GM12878 (cell line): ENCODE measurements at regions not wholly inside any gene's neighbourhood (a gene's known extent, or its start where the extent isn't known, plus 50 kb on each side); places are given as distances from the start of the nearest gene placed in this dataset.

ENCODE experiments used
- ATAC-seq: fragments of 200-7000 bp; cut with Tn5 transposase; 3 replicates; pipeline ENCODE4 v1.9.1; 2020; ENCODE audit warnings: mild to moderate bottlenecking, moderate library complexity
- BruUV-seq: library from RNA; stranded (reverse); fragments of 400-500 nt; replicated peaks from 2 replicates; lab custom pipeline; 2021; lab: Mats Ljungman, UMichigan
- CTCF ChIA-PET: fragments of 300-600 bp; sonication (Branson Sonifier 250); formaldehyde crosslinking; extraction: SDS; loops from one replicate; lab custom pipeline; 2021; ENCODE audit warnings: inconsistent platforms; lab: Yijun Ruan, JAX
- POLR2A ChIA-PET: fragments of 350-600 bp; formaldehyde crosslinking; extraction: SDS; loops from one replicate; lab custom pipeline; 2021; ENCODE audit warnings: inconsistent platforms; lab: Charles Lee
- RAD21 ChIA-PET: fragments of 300-600 bp; sonication (Branson Sonifier 250); formaldehyde crosslinking; loops from one replicate; lab custom pipeline; 2023; ENCODE audit warnings: antibody characterized with exemption; ENCODE audit not compliant: unreplicated experiment; lab: Charles Lee
- SMC1A ChIA-PET: fragments of 300-600 bp; sonication (Branson Sonifier 250); formaldehyde crosslinking; loops from one replicate; lab custom pipeline; 2023; ENCODE audit not compliant: unreplicated experiment, uncharacterized antibody; lab: Charles Lee
- DNase-seq: peaks from one replicate; pipeline ENCODE4 v3.0.0-alpha.2; 2011; ENCODE audit warnings: low read depth, low spot score
- FAIRE-seq: peaks from 3 replicates; lab custom pipeline; 2011; peaks lifted over from hg19 to GRCh38; lab: Jason Lieb, UNC
- H2AFZ ChIP-seq: 2 replicates; pipeline ENCODE4 v1.6.0; 2011; ENCODE audit warnings: low read depth, low read length, control low read depth; ENCODE audit not compliant: control insufficient read depth
- H3K27ac ChIP-seq: 2 replicates; pipeline ENCODE4 v1.5.1; 2011; ENCODE audit warnings: control low read depth; ENCODE audit not compliant: control insufficient read depth, insufficient read depth
- H3K27me3 ChIP-seq, 2 experiments: replicated peaks in 1 of 2; 2 replicates each; pipeline versions ENCODE4 v1.6.0 to v1.6.1; 2011; ENCODE audit warnings: low read length in 1 of 2; ENCODE audit not compliant: control insufficient read depth in 2 of 2, insufficient read depth in 2 of 2
- H3K36me3 ChIP-seq, 2 experiments: 2 replicates each; pipeline ENCODE4 v1.5.1; 2011; ENCODE audit warnings: low read length in 1 of 2; ENCODE audit not compliant: control insufficient read depth in 2 of 2, insufficient read depth in 2 of 2
- H3K4me1 ChIP-seq: 2 replicates; pipeline ENCODE4 v1.6.1; 2011; ENCODE audit warnings: mild to moderate bottlenecking, low read length, moderate library complexity, mixed read lengths; ENCODE audit not compliant: control insufficient read depth, insufficient read depth
- H3K4me2 ChIP-seq: 2 replicates; pipeline ENCODE4 v1.6.0; 2011; ENCODE audit warnings: control low read depth; ENCODE audit not compliant: control insufficient read depth, insufficient read depth
- H3K4me3 ChIP-seq: fragments of 200-600 bp; sonication (generic); 2 replicates; pipeline ENCODE4 v1.5.1; 2016
- H3K79me2 ChIP-seq: 2 replicates; pipeline ENCODE4 v1.6.0; 2011; ENCODE audit warnings: low read length; ENCODE audit not compliant: control insufficient read depth, insufficient read depth
- H3K9ac ChIP-seq: 2 replicates; pipeline ENCODE4 v1.8.0; 2011; ENCODE audit warnings: low read length, control low read depth, mixed read lengths; ENCODE audit not compliant: control insufficient read depth, insufficient read depth
- H3K9me3 ChIP-seq: replicated peaks from 3 replicates; pipeline ENCODE4 v1.5.1; 2011; ENCODE audit warnings: mild to moderate bottlenecking, low read length; ENCODE audit not compliant: control insufficient read depth, insufficient read depth
- H4K20me1 ChIP-seq: 2 replicates; pipeline ENCODE4 v1.6.0; 2011; ENCODE audit not compliant: control insufficient read depth, insufficient read depth
- EZH2 ChIP-seq: IDR thresholded peaks from 2 replicates; pipeline ENCODE4 v1.6.1; 2012; ENCODE audit warnings: low read depth, mild to moderate bottlenecking, control low read depth, inconsistent platforms, low read length, borderline replicate concordance; ENCODE audit not compliant: control insufficient read depth
- NBN ChIP-seq: fragments of 450-650 bp; IDR thresholded peaks from 2 replicates; pipeline ENCODE4 v1.6.1; 2016
- NFIC ChIP-seq: IDR thresholded peaks from 2 replicates; pipeline ENCODE4 v1.6.1; 2012; ENCODE audit warnings: low read depth, mild to moderate bottlenecking, inconsistent platforms, low read length, moderate library complexity
- NR2C2 ChIP-seq: IDR thresholded peaks from 2 replicates; pipeline ENCODE4 v1.6.1; 2011; ENCODE audit warnings: borderline replicate concordance, low read depth; ENCODE audit not compliant: control insufficient read depth, insufficient read length
- SPI1 ChIP-seq: IDR thresholded peaks from 2 replicates; pipeline ENCODE4 v1.6.1; 2011; ENCODE audit warnings: low read depth, mild to moderate bottlenecking, low read length, moderate library complexity, borderline replicate concordance; ENCODE audit not compliant: insufficient read depth
- whole genome bisulfite sequencing: methylation state at CpG from one replicate; pipeline ENCODE4 v1.1.6; 2016; ENCODE audit warnings: low lambda C conversion rate; ENCODE audit not compliant: insufficient replicate concordance, insufficient coverage; ENCODE audit errors: missing lambda C conversion rate; 5-methylcytosine and 5-hydroxymethylcytosine counted together
- in situ Hi-C: fragments of 300-500 bp; cut with MboI; formaldehyde crosslinking; loops from 9 replicates; pipeline ENCODE4 v1.14.3; 2018; ENCODE audit warnings: mixed read lengths
- intact Hi-C: fragments of 100-400 bp; cut with micrococcal nuclease; formaldehyde crosslinking; loops from one replicate; pipeline ENCODE4 v1.14.2; 2022; ENCODE audit not compliant: unreplicated experiment
- TF ChIP-seq, protein P1 (sequence below): IDR thresholded peaks from 2 replicates; pipeline ENCODE4 v1.6.1; 2011; ENCODE audit warnings: low read depth, low read length, improper control_type of control experiment, borderline replicate concordance

DNA sequence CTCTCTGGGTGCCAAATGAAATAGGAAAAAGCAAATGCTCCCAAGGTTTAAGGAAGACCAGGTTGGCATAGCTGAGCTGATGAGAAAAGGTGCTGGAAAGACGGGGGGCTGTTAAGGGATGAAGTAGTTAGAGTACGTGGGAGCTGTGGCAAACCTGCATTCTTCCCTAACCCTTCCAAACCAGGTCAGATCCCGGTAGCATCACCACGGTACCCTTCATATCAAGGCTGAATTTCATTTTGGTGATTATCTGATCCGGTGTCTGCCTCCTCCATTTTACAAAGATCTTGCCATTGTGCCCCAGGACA, 68.0 kb upstream of the PIM1 start:
- DNase-seq (no peak), FAIRE-seq (no peak), ATAC-seq (no peak)
- ChIA-PET SMC1A (interaction anchor here (1.1 to 1.8 kb wide), 4 partner anchors 35 to 69 kb away, joined by 3 to 9 read pairs (median 4); no protein-coding TSS in a partner anchor), POLR2A (interaction anchor here (0.6 to 1.4 kb wide), 4 partner anchors 8 to 69 kb away, joined by 3 to 5 read pairs (median 4); no protein-coding TSS in a partner anchor), CTCF (interaction anchor here (0.6 to 1.7 kb wide), 5 partner anchors 9 to 761 kb away, joined by 3 to 8 read pairs (median 4); no protein-coding TSS in a partner anchor), RAD21 (interaction anchor here (1.0 to 3.9 kb wide), 11 partner anchors 9 to 95 kb away, joined by 3 to 28 read pairs (median 4); partner anchors contain the start of gene PIM1)
- H3K79me2 ChIP-seq = no peaks in the 10 kb centered on the region
- no peak overlapping the region for H3K9ac ChIP-seq
- WGBS = 98% methylated on average over 5 of the region's 5 CpGs
- no peaks in the 10 kb centered on the region for H3K36me3 ChIP-seq
- no TSS peak for BruUV-seq
- H3K27ac ChIP-seq = no peak overlapping the region
- in situ Hi-C loops = no loop called here
- peaks cover 35% of the 10 kb centered on the region for H3K4me1 ChIP-seq
- H2AFZ ChIP-seq = no peak overlapping the region
- H3K27me3 ChIP-seq = no peaks in the 10 kb centered on the region
- intact Hi-C loops = loop anchor here (5.0 kb wide), 1 partner anchor 50 kb away; no protein-coding TSS in a partner anchor
- H4K20me1 ChIP-seq = no peaks in the 10 kb centered on the region
- no peak overlapping the region for H3K4me3 ChIP-seq
- no peaks in the 10 kb centered on the region; the same call in 2 of the 3 replicates for H3K9me3 ChIP-seq
- TF ChIP-seq, protein P1, sequence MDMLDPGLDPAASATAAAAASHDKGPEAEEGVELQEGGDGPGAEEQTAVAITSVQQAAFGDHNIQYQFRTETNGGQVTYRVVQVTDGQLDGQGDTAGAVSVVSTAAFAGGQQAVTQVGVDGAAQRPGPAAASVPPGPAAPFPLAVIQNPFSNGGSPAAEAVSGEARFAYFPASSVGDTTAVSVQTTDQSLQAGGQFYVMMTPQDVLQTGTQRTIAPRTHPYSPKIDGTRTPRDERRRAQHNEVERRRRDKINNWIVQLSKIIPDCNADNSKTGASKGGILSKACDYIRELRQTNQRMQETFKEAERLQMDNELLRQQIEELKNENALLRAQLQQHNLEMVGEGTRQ = no peak
- TF ChIP-seq NFIC (no peak), SPI1 (no peak), NBN (no peak), EZH2 (no peak), NR2C2 (no peak)
- H3K4me2 ChIP-seq = no peak overlapping the region
